Nephron progenitor cell (in vitro differentiated cells): ENCODE measurements at regions not wholly inside any gene's neighbourhood (a gene's known extent, or its start where the extent isn't known, plus 50 kb on each side); places are given as distances from the start of the nearest gene placed in this dataset.

Experiments used
- DNase-seq: peaks from one replicate; pipeline ENCODE4 v3.0.0; 2021
- H3K27ac Mint-ChIP-seq: 2 replicates; pipeline ENCODE4 v1.8.0; 2021; ENCODE audit warnings: mild to moderate bottlenecking, moderate library complexity, mixed read lengths
- H3K27me3 Mint-ChIP-seq: 2 replicates; pipeline ENCODE4 v1.8.0; 2021; ENCODE audit warnings: mild to moderate bottlenecking, low read depth, mixed read lengths; ENCODE audit not compliant: poor library complexity
- H3K36me3 Mint-ChIP-seq: 2 replicates; pipeline ENCODE4 v1.8.0; 2021; ENCODE audit warnings: low read depth, mixed read lengths
- H3K4me1 Mint-ChIP-seq: 2 replicates; pipeline ENCODE4 v1.8.0; 2021; ENCODE audit warnings: mixed read lengths
- H3K4me3 Mint-ChIP-seq: 2 replicates; pipeline ENCODE4 v1.8.0; 2021; ENCODE audit warnings: mild to moderate bottlenecking, moderate library complexity, mixed read lengths
- H3K9me3 Mint-ChIP-seq: 2 replicates; pipeline ENCODE4 v1.8.0; 2021; ENCODE audit warnings: mild to moderate bottlenecking, moderate library complexity, mixed read lengths
- TF ChIP-seq, protein P1 (sequence below): fragments of 200-600 bp; sonication (generic); IDR thresholded peaks from 2 replicates; pipeline ENCODE4 v1.5.0; 2021; ENCODE audit warnings: antibody characterized with exemption

GRCh38 chr5:78706825-78707224 is 58.3 kb upstream of the LHFPL2 start:
- Mint-ChIP-seq H3K36me3 (peaks cover 14% of the 10 kb centered on the region), H3K27me3 (no peaks in the 10 kb centered on the region), H3K27ac (no peak overlapping the region), H3K4me3 (no peak overlapping the region), H3K9me3 (peaks cover 30% of the 10 kb centered on the region), H3K4me1 (peaks cover 9% of the 10 kb centered on the region)
- no peak for DNase-seq
- TF ChIP-seq, protein P1, sequence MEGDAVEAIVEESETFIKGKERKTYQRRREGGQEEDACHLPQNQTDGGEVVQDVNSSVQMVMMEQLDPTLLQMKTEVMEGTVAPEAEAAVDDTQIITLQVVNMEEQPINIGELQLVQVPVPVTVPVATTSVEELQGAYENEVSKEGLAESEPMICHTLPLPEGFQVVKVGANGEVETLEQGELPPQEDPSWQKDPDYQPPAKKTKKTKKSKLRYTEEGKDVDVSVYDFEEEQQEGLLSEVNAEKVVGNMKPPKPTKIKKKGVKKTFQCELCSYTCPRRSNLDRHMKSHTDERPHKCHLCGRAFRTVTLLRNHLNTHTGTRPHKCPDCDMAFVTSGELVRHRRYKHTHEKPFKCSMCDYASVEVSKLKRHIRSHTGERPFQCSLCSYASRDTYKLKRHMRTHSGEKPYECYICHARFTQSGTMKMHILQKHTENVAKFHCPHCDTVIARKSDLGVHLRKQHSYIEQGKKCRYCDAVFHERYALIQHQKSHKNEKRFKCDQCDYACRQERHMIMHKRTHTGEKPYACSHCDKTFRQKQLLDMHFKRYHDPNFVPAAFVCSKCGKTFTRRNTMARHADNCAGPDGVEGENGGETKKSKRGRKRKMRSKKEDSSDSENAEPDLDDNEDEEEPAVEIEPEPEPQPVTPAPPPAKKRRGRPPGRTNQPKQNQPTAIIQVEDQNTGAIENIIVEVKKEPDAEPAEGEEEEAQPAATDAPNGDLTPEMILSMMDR, result no peak

DNA sequence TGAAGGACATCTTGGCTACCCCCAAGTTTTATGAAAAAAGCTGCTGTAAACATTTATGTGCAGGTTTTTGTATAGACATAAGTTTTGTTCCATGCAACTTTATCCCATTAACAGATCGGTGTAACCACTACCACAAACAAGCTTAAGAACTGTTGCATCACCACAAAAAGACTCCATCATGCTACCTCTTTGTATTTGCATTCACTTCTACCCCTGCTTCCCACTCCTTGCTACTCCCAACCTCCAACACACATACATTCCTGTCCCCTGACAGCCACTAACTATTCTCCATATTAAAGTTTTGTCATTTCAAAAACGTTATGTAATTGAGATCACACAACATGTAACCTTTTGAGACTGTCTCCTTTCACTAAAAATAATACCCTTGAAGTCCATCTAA is 57.8 kb upstream of the LHFPL2 start:
- no peak overlapping the region for H3K27ac Mint-ChIP-seq
- H3K4me3 Mint-ChIP-seq, result no peak overlapping the region
- H3K4me1 Mint-ChIP-seq, result peaks cover 9% of the 10 kb centered on the region
- peaks cover 13% of the 10 kb centered on the region for H3K36me3 Mint-ChIP-seq
- DNase-seq, result no peak
- TF ChIP-seq, protein P1, result no peak
- H3K9me3 Mint-ChIP-seq, result peaks cover 25% of the 10 kb centered on the region
- no peaks in the 10 kb centered on the region for H3K27me3 Mint-ChIP-seq

DNA sequence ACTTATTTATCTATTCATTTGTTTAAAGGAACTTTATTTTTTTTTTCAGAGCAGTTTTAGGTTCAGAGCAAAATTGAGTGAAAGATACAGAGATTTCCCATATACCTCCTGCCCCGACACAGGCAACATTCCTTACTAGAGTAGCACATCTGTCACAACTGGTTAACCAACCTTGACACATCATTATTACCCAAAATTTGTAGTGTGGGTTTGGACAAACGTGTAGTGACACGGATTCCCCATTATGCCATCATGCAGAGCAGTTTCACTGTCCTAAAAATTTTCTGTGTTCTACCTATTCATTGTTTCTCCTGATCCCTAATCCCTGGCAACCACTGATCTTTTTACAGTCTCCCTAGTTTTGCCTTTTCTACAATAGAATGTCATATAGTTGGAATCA is 57.3 kb upstream of the LHFPL2 start:
- no peak overlapping the region for H3K27ac Mint-ChIP-seq
- peaks cover 9% of the 10 kb centered on the region for H3K4me1 Mint-ChIP-seq
- H3K4me3 Mint-ChIP-seq, result no peak overlapping the region
- peaks cover 20% of the 10 kb centered on the region for H3K9me3 Mint-ChIP-seq
- TF ChIP-seq, protein P1, result no peak
- DNase-seq, result no peak
- H3K27me3 Mint-ChIP-seq, result no peaks in the 10 kb centered on the region
- peaks cover 7% of the 10 kb centered on the region for H3K36me3 Mint-ChIP-seq

DNA sequence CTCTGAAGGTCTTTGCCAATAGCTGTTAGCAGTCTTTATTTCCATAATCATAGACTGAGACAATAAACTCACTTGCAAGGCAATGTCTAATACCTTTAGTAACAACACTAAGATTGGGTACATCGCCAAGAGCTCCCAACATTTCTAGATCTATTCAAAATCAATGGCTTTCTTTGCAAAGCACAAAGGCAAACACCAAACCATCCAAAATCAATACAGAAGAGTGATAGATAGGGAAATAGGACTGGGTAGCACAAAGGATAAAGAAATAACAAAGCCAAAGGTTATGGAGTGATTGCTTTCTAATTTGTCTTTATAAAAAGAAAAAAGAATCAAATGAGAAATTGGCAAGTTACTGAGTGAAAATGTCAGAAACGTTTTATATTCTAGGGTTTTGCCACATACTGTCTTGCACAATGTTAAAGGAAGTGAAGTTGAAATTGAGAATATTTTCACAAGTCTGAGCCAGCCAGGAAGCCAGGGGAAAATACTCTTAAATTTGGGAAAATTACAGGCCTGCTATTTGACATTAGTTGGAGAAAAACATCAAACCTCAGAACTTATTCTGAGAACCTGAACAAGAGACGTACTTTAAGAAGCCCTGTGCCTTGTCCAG is 53.3 kb upstream of the LHFPL2 start:
- TF ChIP-seq, protein P1, result no peak
- H3K36me3 Mint-ChIP-seq, result no peaks in the 10 kb centered on the region

GRCh38 chr5:78699552-78700153 is 51.1 kb upstream of the LHFPL2 start:
- no peak overlapping the region for H3K27ac Mint-ChIP-seq
- no peaks in the 10 kb centered on the region for H3K27me3 Mint-ChIP-seq
- no peak for DNase-seq
- peaks cover 22% of the 10 kb centered on the region for H3K9me3 Mint-ChIP-seq
- H3K4me1 Mint-ChIP-seq, result peaks cover 5% of the 10 kb centered on the region
- TF ChIP-seq, protein P1, result no peak
- H3K4me3 Mint-ChIP-seq, result no peak overlapping the region
- H3K36me3 Mint-ChIP-seq, result peaks cover 12% of the 10 kb centered on the region

More for the DNA sequence above, 53.3 kb upstream of the LHFPL2 start:
- Mint-ChIP-seq H3K4me3 (no peak overlapping the region), H3K27me3 (no peaks in the 10 kb centered on the region), H3K27ac (no peak overlapping the region), H3K4me1 (peaks cover 14% of the 10 kb centered on the region), H3K9me3 (peaks cover 4% of the 10 kb centered on the region)
- no peak for DNase-seq
